ENCODE measurements at regions not wholly inside any gene's neighbourhood (a gene's known extent, or its start where the extent isn't known, plus 50 kb on each side); places are given as distances from the start of the nearest gene placed in this dataset.

DNA sequence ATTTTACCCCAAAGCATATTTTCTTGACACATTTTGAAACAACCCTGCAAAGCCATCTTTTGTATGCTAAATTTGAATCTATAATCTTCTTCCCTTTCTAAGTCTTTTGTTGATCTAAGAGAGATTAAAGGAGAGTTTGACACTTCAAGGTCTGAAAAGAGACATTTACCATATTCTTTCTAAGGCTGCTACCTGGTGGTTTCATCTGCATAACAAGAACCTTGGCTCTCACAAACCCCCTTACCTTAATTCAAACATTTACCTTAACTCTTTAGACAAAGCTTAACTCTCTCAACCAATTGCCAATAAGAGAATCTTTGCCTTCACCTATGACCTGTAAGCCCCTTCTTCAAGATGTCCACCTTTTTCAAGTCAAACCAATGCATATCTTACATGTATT, 1143.6 kb downstream of the CDH11 start:
- H3K4me3 ChIP-seq (ENCODE audit: insufficient read depth, low read length): no peak overlapping the region
- no peak for TF ChIP-seq CTCF (IDR thresholded peaks at IDR 0.05; ENCODE audit: extremely low read depth, low read depth, low read length)
- H3K36me3 ChIP-seq (ENCODE audit: insufficient read depth, low read length): no peaks in the 10 kb centered on the region
- no peaks in the 10 kb centered on the region for H3K27me3 ChIP-seq (ENCODE audit: insufficient read depth, low read length)
- H3K79me2 ChIP-seq (ENCODE audit: insufficient read depth, low read length): no peaks in the 10 kb centered on the region
- H3K4me2 ChIP-seq (ENCODE audit: insufficient read depth, low read length): no peak overlapping the region
- no peaks in the 10 kb centered on the region for H3K9me3 ChIP-seq (ENCODE audit: low read depth, low read length)
- H3K4me1 ChIP-seq (ENCODE audit: insufficient read depth, low read length): no peaks in the 10 kb centered on the region
- no peak overlapping the region for H3K27ac ChIP-seq (ENCODE audit: low read depth, low read length)
- H4K20me1 ChIP-seq (ENCODE audit: insufficient read depth, low read length): no peaks in the 10 kb centered on the region
- no peak for DNase-seq (ENCODE audit: insufficient read length, low spot score, missing footprints)
- H2AFZ ChIP-seq (ENCODE audit: low read length): no peak overlapping the region

DNA sequence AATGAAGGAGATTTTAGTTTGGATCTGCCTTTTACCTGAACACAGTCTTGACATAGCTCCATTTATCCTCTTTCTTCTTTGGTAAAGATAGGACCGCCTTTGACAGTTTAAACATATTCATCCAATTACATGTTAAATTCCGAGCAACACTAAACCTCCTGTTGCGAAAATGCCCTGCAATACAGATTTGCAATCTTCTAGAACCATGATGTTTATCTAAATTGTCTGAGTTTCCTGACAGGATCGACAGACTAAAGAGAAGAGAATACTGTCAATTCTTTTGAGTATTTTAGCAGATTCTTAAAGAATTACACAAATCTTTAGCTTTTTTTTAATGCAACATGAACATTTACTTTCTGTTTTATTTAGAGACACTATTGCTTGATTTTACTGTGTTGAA, 1145.5 kb downstream of the CDH11 start:
- no peak overlapping the region for H3K27ac ChIP-seq (ENCODE audit: low read depth, low read length)
- DNase-seq (ENCODE audit: insufficient read length, low spot score, missing footprints): no peak

GRCh38 chr16:63975669-63976068, 1146.2 kb downstream of the CDH11 start:
- Histone ChIP-seq H3K36me3 (ENCODE audit: insufficient read depth, low read length) (no peaks in the 10 kb centered on the region), H3K27ac (ENCODE audit: low read depth, low read length) (no peak overlapping the region), H4K20me1 (ENCODE audit: insufficient read depth, low read length) (no peaks in the 10 kb centered on the region), H3K27me3 (ENCODE audit: insufficient read depth, low read length) (no peaks in the 10 kb centered on the region), H3K4me2 (ENCODE audit: insufficient read depth, low read length) (no peak overlapping the region), H3K4me3 (ENCODE audit: insufficient read depth, low read length) (no peak overlapping the region), H3K4me1 (ENCODE audit: insufficient read depth, low read length) (no peaks in the 10 kb centered on the region), H3K79me2 (ENCODE audit: insufficient read depth, low read length) (no peaks in the 10 kb centered on the region), H3K9me3 (ENCODE audit: low read depth, low read length) (no peaks in the 10 kb centered on the region), H2AFZ (ENCODE audit: low read length) (no peak overlapping the region)
- TF ChIP-seq CTCF (IDR thresholded peaks at IDR 0.05; ENCODE audit: extremely low read depth, low read depth, low read length): no peak
- no peak for DNase-seq (ENCODE audit: insufficient read length, low spot score, missing footprints)

More for the DNA sequence above, 1145.5 kb downstream of the CDH11 start:
- Histone ChIP-seq H2AFZ (ENCODE audit: low read length) (no peak overlapping the region), H4K20me1 (ENCODE audit: insufficient read depth, low read length) (no peaks in the 10 kb centered on the region), H3K4me1 (ENCODE audit: insufficient read depth, low read length) (no peaks in the 10 kb centered on the region), H3K4me3 (ENCODE audit: insufficient read depth, low read length) (no peak overlapping the region), H3K36me3 (ENCODE audit: insufficient read depth, low read length) (no peaks in the 10 kb centered on the region), H3K4me2 (ENCODE audit: insufficient read depth, low read length) (no peak overlapping the region), H3K79me2 (ENCODE audit: insufficient read depth, low read length) (no peaks in the 10 kb centered on the region), H3K9me3 (ENCODE audit: low read depth, low read length) (no peaks in the 10 kb centered on the region), H3K27me3 (ENCODE audit: insufficient read depth, low read length) (no peaks in the 10 kb centered on the region)
- TF ChIP-seq CTCF (IDR thresholded peaks at IDR 0.05; ENCODE audit: extremely low read depth, low read depth, low read length): no peak

DNA sequence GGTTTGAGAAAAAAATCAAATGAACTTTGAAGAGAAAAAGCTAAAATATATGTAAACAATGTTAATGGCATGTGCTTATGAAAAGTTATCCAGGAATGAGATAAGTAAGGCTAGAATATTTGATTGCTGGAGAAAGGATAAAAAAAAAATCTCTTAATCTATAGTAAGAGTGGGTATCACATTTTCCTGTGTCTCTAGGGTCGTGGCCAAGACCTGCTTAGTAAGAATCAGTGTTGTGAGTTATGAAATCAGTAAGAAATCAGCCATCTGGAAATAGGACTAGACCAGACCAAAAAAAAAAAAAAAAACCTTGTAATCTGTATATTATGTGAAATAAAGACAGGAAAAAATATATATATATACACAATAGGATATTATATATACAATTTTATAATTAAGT, 1153.9 kb downstream of the CDH11 start:
- H3K27me3 ChIP-seq (ENCODE audit: insufficient read depth, low read length): no peaks in the 10 kb centered on the region
- TF ChIP-seq CTCF (IDR thresholded peaks at IDR 0.05; ENCODE audit: extremely low read depth, low read depth, low read length): no peak
- no peaks in the 10 kb centered on the region for H4K20me1 ChIP-seq (ENCODE audit: insufficient read depth, low read length)
- no peaks in the 10 kb centered on the region for H3K9me3 ChIP-seq (ENCODE audit: low read depth, low read length)
- DNase-seq (ENCODE audit: insufficient read length, low spot score, missing footprints): no peak
- H3K4me1 ChIP-seq (ENCODE audit: insufficient read depth, low read length): no peaks in the 10 kb centered on the region
- no peaks in the 10 kb centered on the region for H3K36me3 ChIP-seq (ENCODE audit: insufficient read depth, low read length)
- H3K27ac ChIP-seq (ENCODE audit: low read depth, low read length): no peak overlapping the region
- no peak overlapping the region for H3K4me3 ChIP-seq (ENCODE audit: insufficient read depth, low read length)
- no peak overlapping the region for H2AFZ ChIP-seq (ENCODE audit: low read length)
- H3K4me2 ChIP-seq (ENCODE audit: insufficient read depth, low read length): no peak overlapping the region
- H3K79me2 ChIP-seq (ENCODE audit: insufficient read depth, low read length): no peaks in the 10 kb centered on the region

All from osteoblast (primary cell).